GM18867 (cell line): ENCODE measurements at regions not wholly inside any gene's neighbourhood (a gene's known extent, or its start where the extent isn't known, plus 50 kb on each side); places are given as distances from the start of the nearest gene placed in this dataset.

Experiments used
- ATAC-seq: cut with Tn5 transposase; IDR thresholded peaks from one replicate; pipeline ENCODE4 v1.9.1; 2021; ENCODE audit warnings: mild to moderate bottlenecking, moderate library complexity; ENCODE audit not compliant: unreplicated experiment

DNA sequence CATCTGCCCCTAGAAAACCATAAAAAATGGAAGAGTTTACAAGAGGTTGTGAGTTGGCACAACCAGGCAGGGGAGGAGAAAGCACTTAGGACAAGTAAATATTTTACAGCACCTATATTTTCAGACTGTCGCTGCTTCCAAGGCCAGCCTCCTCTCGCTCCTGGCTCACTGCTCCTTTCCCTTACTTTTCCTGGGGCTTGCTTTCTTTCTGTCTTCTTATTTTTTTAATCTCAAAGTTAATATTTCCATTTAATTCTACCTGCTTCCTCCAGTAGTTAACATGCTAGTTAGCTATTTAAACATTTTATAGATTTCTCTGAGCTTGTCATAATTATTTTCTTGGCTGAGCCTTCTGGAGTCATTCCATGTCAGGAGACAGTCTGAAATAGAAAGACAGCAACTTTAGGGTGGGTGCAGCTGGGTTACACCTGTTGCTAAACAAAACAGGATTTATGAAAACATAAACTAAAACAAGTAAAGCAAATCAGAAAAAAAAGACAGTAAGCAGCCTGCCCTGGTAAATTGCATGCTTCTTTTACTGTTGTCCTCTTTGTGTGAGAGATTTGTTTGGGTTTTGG, 330.1 kb downstream of the DLEU7 start:
- ATAC-seq = no peak

DNA sequence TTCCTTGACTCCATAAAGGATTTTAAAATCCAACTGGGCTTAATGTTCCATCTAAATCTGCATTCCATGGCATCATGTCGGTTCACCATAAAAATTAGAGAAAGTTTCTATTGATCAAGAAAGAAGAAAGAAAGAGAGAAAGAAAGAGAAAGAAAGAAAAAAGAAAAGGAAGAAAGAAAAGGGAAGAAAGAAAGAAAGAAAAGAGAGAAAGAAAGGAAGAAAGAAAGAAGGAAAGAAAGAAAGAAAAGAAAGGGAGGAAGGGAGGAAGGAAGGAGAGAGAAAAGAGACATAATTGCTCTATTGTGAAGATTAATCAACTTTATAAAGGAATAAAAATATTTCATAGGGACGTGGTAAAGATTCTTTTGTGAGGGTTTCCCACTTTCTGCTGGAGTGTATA, 329.2 kb downstream of the DLEU7 start:
- no peak for ATAC-seq

DNA sequence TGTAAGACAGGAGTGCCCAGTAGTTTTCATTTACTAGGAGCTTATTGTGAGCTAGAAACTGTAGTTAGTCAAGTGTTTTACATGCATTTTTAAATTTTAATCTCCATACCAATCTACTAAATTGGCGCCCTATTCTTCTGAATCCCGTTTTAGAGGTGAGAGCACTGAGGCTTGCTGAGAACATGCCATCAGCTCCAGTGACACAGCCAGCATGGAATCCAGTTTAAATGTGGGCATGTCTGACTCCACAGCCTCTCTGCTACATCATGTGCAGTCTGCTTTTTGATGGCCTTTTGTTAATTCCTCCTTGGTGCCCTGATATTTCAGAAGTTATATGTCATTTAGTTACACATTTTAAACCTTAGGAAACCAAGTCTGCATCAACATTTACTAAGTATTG, 325.4 kb downstream of the DLEU7 start:
- no peak for ATAC-seq

DNA sequence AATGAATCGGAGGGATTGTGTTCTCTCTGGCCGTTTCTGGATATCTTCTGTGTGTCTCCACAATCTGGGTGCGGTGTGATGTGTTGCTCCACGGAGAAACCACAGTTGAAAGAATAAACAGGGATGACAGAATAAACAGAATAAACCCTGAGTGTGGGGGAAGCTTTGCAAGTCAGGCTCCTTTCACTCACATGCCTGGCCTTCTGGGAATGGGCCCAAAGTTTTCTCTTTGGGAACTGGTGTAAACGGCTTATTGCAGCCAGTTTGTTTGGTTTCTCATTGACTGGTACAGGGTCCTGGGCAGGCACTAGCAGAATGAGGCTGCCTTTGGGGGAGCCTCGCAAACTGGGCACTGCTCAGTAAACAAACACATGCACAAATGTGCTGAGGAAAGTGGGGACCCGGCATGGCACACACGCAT, 324.7 kb downstream of the DLEU7 start:
- no peak for ATAC-seq

DNA sequence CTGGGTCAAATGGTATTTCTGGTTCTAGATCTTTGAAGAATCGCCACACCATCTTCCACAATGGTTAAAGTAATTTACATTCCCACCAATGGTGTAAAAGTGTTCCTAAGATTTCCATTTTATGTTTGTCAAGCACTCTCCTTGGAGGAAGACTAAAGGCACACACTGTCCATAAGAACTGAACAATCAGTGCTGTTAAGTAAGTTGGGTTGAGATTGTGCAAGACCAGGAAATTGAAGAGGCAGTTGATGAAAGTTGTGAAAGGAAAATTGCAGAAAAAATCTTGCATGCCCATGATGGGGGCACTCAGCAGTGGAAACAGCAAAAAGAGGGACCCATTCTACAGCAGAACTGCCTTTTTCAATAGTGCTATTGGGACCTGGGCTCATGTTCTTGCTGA, 323.6 kb downstream of the DLEU7 start:
- ATAC-seq = no peak

DNA sequence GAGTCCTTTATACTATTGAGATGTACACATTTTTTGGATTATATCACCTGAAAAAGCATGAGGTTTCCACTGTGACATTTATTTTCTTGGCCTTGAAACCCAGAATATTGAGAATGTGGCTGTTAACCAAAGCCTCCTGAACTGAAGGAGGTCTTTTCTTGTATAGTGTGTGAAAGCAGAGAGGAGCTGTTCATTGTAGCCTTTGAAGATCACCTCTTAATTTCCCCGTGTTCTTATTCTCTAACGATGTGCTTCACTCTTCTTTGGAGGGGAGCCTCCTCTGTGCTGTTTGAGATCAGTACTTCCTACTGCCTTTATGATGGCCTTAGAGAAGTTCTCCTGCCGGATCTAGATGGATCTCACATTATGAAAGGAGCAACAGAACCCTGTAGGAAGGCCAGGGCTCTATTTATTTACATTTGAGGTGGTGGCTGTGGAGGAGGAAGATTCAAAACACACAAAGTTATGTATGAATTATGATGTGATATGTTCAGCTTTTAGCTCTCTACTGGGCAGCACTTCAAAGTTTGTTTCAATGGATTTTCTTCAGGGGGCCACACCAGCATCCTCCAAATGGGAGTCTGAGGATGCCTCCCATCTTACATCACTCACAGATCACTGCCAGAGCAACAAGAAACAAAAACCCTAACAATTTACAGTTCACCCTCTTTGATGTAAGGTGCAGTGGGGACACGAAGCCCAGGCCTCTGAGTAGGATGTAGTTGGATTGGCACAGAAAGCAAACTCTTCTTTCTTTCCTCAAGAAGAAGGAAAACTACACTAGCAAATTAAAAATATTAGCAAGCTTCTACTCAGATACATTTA, 322.3 kb downstream of the DLEU7 start:
- no peak for ATAC-seq

DNA sequence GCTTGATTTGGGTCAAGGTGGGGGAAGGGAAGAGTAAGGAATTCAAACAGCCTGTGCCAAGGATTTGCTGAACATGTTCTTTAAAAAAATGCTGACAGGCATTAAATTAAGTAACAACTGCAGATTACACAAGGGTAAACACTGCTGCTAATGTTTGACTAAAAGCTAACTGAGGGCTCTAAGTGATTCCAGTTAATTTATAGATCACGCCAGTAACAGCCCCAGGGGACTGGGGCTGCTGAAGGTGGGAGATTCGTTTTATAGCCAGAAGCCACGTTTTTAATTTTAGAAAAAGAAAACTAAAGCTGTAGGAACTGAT, 321.7 kb downstream of the DLEU7 start:
- ATAC-seq = no peak

DNA sequence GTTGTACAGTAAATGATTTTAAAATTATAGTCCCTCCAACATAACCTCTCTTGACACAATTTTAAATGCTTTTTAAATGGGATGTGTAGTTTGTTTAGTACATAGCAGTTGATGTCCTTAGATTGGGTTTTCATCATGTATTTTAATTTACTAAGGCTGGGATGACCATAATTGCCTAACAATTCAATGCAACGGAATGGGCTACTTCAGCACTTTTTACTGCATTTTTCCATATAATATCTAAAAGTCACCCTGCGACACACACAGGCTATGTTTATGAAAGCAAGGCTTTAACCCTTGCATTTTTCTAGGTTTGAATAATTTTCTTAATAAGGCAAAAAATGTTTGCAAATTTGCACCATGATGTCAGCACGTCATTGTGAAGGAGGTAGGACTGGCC, 321.0 kb downstream of the DLEU7 start:
- ATAC-seq = no peak

DNA sequence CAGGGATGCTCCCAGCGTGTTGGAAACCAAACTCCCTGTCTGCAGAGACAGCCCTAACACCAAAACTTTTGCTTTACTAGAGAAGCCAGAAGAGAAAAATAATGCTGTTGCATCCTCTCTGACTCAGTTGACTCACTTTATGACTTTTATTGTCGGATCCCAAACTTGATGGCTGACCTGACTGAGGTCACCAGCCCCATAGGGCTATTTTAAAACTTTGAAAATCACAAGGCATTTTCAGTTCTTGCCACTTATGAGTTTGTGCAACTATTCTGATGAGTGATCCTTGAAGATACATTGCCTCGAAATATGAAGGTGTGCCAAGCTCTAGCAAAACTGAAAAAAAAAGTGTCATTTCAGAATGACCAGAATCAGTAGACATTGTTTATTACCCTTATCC, 320.2 kb downstream of the DLEU7 start:
- no peak for ATAC-seq

DNA sequence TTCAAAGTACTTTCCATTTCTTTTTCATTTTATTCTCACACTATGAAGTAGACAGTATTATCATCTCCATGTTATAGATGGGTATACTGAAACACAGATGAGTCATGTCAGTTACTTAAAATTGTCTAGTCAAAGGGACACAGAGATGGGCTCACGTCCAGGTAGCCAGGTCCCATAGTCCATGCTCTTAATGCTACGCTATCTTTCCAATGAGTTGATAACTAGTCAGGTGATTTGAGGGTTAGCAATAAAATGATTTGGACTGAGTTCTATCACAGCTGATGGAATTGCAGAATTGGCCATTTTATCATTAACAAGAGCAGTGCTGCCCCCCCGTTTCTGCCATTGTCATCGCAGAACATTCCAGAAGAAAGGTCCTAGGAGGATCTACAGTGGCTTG, 318.9 kb downstream of the DLEU7 start:
- ATAC-seq = no peak

DNA sequence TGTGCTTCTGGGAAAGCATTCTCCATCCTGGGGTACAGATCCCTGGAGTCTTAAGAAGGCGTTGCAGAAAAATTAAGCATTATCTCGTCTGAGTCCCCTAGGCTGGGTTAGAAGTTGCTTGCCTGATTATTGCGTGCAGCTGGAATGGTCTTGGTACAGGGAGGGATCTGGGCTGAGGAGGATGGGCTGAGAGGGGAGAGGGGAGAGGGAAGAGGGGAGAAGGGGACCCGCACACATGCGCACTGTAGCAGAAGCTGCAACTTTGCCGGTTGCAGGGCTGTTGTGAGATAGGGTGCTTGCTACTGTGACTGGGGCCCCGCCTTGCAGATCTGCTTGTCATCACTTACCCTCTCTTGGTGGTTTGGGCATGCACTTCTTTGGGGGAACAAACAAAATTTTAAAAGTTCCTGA, 316.8 kb downstream of the DLEU7 start:
- no peak for ATAC-seq

DNA sequence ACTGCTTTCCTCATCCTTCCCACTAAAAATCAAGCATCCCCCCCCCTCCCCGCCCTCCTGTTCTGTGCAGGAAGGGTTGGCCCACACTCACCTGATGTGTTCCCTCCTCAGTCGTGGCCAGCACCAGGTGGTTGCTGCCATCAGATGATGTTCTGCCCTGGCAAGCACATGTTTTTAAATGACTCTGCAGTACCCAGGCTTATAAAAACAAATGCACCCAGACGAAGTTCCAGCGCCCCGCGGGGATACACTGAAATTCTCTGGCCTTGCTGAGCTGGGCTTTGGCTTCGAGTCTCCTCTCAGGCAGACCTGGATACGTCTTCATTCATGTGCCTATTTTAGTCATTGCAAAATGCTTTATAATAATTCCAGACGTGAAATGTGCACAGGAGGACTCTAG, 316.3 kb downstream of the DLEU7 start:
- no peak for ATAC-seq

DNA sequence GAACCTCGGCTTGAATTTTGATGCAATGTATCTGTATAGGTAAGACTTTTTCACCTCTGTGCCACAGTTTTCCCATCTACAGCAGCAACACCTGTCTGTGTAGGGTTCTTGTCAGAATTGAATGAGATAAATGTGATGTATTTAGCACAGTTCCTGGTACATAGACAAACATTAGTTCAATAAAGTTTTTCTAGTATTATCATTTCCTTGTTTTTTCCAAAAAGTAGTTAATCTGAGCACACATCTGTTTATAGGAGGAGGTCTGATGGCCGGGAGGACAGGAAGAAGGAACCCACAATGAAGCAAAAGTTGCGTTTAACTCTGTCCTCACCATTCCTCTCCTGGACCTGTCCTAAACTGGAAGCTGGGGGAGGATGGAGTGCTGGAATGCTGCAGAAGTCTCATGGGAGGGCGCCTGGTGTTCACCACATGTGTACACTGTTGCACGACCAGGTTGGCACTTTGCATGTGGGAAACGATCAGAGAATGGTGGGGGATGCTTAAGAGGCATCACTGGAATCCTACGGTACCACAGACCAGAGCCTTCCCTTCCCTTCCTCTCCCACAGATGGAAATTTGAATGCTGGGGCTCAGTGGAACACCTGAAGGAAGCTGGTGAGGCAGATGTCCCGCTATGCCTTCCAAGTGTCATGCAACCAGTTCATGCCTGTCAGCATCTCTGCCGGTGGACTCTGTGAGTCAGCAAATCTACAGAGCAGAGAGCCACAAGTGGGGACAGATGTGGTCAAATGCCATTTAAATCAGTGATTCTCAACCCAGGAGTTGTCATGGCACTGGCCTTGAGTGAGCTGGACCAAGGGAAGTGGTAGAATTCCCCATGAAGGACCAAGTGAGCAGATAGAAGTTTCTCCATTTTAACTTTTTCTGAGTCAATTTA, 315.6 kb downstream of the DLEU7 start:
- ATAC-seq = no peak

DNA sequence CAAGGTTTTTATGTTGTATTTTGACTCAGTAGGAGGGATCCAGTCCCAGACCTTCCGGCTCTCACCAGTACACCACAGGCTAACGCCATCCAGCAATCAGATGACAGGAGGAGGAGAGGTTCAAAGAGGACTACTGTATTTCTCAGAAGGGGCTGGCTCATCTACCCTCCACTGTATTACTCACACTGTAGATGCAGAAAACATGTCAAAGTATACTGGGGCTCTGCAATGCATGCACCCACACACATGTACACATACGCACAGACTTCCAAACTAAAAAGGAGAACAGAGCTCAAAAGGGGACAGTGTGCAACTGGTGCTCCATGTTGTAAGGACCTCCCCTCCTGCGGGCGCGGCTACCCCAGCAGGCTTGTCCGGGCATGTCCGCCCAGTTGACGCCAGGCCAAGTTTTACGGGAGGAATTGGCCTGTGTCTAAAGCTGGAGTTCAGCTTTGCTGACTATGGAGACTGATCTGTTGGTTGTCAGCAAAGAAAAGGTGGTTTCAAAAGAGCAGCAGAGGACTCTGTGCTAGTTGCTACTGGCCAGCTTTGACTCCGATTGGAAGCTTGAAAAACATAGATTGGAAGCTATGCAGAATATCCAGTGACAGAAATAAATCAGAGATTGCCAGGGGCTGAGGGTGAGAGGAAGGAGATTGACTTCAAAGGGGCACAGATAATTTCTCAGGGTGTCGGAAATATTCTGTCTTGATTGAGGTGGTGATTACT, 314.2 kb downstream of the DLEU7 start:
- ATAC-seq = no peak

DNA sequence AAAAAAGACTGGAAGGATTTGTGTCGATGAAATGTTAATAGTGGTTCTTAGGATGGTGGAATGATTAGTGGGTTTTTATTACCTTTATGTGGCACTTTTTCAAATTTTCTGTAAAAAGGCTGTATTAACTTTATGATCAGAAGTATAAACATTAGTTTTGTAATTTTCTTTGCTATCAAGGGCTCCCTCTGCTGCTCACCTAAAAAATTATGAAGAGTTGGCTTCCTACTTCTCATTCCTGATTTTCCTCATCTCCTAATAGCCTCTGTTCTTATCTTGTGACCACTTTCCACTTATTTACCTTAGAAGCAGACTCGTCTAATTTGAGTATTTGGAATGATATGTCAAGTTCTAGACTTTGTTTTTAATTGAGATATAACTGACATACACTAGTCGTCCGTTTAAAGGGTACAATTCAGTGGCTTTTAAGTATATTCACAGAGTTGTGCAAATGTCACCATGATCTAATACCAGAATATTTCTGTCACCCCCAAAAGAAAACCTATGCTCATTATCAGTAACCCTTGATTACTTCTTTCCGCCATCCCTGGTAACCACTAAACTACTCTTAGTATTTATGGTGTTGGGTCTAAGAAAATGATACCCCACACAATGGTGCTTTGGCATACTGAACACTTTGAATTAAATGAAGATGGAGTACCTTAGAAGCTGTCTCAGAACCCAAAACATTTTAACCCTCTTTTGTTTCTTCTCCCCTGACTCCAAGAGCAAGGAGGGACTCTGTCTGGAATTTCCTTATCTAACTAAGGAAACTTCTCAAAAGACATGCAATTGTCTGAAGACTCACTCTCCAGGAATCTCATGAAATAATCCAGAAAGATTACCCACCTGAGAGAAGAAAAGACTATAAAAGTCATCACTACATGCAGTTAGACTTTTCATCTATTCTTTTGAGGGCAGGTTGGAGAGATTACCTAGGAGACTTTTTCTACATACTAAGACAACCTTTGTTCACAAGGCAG, 311.3 kb downstream of the DLEU7 start:
- ATAC-seq = no peak

DNA sequence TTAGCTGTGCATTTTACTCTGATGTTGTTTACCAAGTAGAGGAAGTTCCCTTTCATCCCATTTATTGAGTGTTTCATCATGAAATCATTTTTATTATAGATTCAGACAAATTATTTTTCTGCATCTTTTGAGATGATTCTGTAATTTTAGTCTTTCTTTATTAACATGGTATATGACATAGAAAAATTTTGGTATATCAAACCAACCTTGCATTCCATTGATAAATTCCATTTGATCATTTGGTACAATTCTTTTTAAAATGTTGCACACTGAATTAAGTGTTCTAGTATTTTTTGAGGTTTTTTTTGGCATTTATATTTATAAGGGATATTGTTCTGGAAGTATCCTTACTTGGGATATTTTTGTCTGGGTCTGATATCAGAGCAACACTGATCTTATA, 308.4 kb downstream of the DLEU7 start:
- ATAC-seq = no peak

DNA sequence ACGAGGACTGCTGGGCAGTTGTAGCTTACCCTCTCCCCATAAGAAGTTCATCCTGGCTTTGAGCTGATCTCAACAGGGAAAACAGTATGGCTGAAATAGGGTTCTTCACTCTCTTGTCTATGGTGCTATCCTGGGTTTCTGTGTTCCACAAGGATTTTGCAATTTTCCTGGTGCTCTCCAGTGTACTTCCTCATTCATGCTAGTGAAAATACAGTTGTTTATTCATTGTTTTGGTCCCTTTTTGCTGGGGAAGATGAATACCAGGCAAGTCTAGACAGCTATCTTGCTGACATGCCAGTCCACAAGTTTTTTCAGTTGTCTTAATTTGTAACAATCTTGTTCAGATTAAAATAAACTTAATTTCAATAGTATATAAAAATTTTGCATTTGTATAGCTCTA, 306.5 kb downstream of the DLEU7 start:
- ATAC-seq = no peak

DNA sequence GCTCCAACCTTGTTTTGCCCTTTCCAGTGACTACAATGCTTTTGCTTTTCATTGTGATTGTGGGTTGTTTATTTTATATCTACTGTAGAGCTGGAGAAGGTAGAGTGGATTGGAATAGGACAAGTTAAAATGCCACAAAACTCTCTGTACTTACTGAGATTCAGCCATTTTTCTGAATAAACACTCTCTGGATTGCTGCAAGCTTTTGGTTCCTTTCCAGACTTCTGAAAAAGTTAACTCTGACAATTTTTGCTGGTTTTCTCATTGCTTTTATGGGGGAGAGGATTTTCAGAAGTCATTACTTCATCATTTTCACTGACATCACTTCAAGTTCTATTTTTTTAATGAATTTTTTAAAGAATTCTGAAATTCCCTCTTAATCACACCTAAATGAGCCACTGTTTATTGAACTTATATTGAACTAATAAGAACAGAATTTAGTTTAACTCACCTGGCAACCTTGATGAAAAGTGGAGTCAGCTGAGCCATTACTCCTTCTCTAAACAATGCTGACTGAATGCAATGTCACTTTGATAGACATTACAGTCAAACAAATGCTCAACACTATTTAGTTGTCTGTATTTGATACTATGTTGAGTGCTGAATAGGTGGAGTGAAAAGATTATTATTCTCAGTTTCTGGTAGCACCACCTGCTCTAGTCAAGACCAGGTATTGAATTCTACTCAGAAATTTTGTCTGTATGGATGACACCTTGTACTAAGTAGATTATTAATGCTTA, 303.5 kb downstream of the DLEU7 start:
- no peak for ATAC-seq

DNA sequence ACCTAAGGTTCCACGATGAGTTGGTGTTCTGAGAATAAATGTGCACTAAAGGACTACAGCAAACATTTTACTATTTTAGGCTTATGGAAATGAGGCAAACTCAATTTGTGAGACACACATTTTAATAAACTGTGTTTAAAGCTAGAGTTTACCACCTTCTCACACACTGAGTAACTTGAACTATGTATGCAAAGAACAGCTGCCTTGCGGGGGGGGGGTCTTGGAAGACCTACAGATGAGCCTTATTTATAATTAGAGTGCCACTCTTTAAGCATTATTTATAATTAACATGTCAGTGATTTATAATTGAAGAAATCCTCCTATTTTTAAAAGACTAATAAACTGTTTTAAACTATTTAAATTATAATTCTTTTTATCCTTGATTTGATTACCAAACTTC, 300.4 kb downstream of the DLEU7 start:
- ATAC-seq = no peak
